ENCODE measurements at regions not wholly inside any gene's neighbourhood (a gene's known extent, or its start where the extent isn't known, plus 50 kb on each side); places are given as distances from the start of the nearest gene placed in this dataset.
A peak's percentile ranks its signal among the peaks of the same experiment; 100 is the strongest.

GRCh38 chr5:84825606-84826005, 440.9 kb upstream of the EDIL3 start:
- DNase-seq (ENCODE audit: low read depth) = no peak
- TF ChIP-seq MAX (IDR thresholded peaks at IDR 0.05; ENCODE audit: low read depth, low read length) = no peak
- no peak for TF ChIP-seq POLR2A (IDR thresholded peaks at IDR 0.05; ENCODE audit: extremely low read depth, insufficient read length)
- TF ChIP-seq CTCF (IDR thresholded peaks at IDR 0.05; ENCODE audit: low read depth, low read length) = no peak
- TF ChIP-seq MYC (IDR thresholded peaks at IDR 0.05; ENCODE audit: low read depth, low read length) = no peak
- H3K4me3 ChIP-seq (ENCODE audit: low read depth, low read length) = no peak overlapping the region

GRCh38 chr5:84821924-84822323, 437.2 kb upstream of the EDIL3 start:
- H3K4me3 ChIP-seq (ENCODE audit: low read depth, low read length) = no peak overlapping the region
- DNase-seq (ENCODE audit: low read depth) = no peak
- no peak for TF ChIP-seq MAX (IDR thresholded peaks at IDR 0.05; ENCODE audit: low read depth, low read length)

GRCh38 chr5:84817953-84818352, 433.3 kb upstream of the EDIL3 start:
- no peak overlapping the region for H3K4me3 ChIP-seq (ENCODE audit: low read depth, low read length)
- DNase-seq (ENCODE audit: low read depth) = no peak
- TF ChIP-seq CTCF (IDR thresholded peaks at IDR 0.05; ENCODE audit: low read depth, low read length) = no peak
- no peak for TF ChIP-seq MAX (IDR thresholded peaks at IDR 0.05; ENCODE audit: low read depth, low read length)
- TF ChIP-seq POLR2A (IDR thresholded peaks at IDR 0.05; ENCODE audit: extremely low read depth, insufficient read length) = no peak
- TF ChIP-seq MYC (IDR thresholded peaks at IDR 0.05; ENCODE audit: low read depth, low read length) = no peak

- TF ChIP-seq CTCF (IDR thresholded peaks at IDR 0.05; ENCODE audit: low read depth, low read length) (no peak), MYC (IDR thresholded peaks at IDR 0.05; ENCODE audit: low read depth, low read length) (no peak), POLR2A (IDR thresholded peaks at IDR 0.05; ENCODE audit: extremely low read depth, insufficient read length) (no peak), MAX (IDR thresholded peaks at IDR 0.05; ENCODE audit: low read depth, low read length) (no peak)
- no peak overlapping the region for H3K4me3 ChIP-seq (ENCODE audit: low read depth, low read length)
- peak; percentile 2 for DNase-seq (ENCODE audit: low read depth)
Measured at GRCh38 chr5:84816746-84817547, 432.3 kb upstream of the EDIL3 start.

- TF ChIP-seq MYC (IDR thresholded peaks at IDR 0.05; ENCODE audit: low read depth, low read length) (no peak), CTCF (IDR thresholded peaks at IDR 0.05; ENCODE audit: low read depth, low read length) (no peak), MAX (IDR thresholded peaks at IDR 0.05; ENCODE audit: low read depth, low read length) (no peak), POLR2A (IDR thresholded peaks at IDR 0.05; ENCODE audit: extremely low read depth, insufficient read length) (no peak)
- no peak for DNase-seq (ENCODE audit: low read depth)
- no peak overlapping the region for H3K4me3 ChIP-seq (ENCODE audit: low read depth, low read length)
Measured at GRCh38 chr5:84816160-84816559, 431.5 kb upstream of the EDIL3 start.

GRCh38 chr5:84805473-84805872, 420.8 kb upstream of the EDIL3 start:
- no peak for TF ChIP-seq POLR2A (IDR thresholded peaks at IDR 0.05; ENCODE audit: extremely low read depth, insufficient read length)
- TF ChIP-seq MAX (IDR thresholded peaks at IDR 0.05; ENCODE audit: low read depth, low read length) = no peak
- TF ChIP-seq CTCF (IDR thresholded peaks at IDR 0.05; ENCODE audit: low read depth, low read length) = no peak
- no peak for DNase-seq (ENCODE audit: low read depth)
- H3K4me3 ChIP-seq (ENCODE audit: low read depth, low read length) = no peak overlapping the region
